ENCODE measurements at regions not wholly inside any gene's neighbourhood (a gene's known extent, or its start where the extent isn't known, plus 50 kb on each side); places are given as distances from the start of the nearest gene placed in this dataset.

DNA sequence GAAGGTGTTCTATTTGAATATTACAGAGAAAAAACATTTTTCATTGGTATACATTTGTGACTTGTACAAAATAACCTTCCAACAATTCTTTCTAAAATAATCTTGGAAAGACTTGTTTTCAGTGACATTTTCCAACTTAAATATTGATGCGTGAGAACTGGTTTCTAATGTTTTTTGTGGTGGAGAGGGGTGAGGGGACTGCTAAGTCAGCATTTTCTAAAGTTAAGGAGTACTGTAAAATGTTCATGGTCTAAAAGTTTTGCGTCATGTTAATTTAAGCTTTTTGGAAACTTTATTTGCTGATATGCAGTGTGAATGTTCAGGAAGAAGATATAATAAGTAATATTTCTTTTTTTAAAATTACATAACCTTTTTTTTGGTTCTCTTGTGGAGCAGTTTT, 229.3 kb downstream of the MAGEB5 start:
- TF ChIP-seq POLR2A (IDR thresholded peaks at IDR 0.05) (no peak), POLR2AphosphoS5 (IDR thresholded peaks at IDR 0.05; ENCODE audit: insufficient read depth in 1 of 2, low read depth in 1 of 2) (no peak)
- TF ChIP-seq, protein P1, sequence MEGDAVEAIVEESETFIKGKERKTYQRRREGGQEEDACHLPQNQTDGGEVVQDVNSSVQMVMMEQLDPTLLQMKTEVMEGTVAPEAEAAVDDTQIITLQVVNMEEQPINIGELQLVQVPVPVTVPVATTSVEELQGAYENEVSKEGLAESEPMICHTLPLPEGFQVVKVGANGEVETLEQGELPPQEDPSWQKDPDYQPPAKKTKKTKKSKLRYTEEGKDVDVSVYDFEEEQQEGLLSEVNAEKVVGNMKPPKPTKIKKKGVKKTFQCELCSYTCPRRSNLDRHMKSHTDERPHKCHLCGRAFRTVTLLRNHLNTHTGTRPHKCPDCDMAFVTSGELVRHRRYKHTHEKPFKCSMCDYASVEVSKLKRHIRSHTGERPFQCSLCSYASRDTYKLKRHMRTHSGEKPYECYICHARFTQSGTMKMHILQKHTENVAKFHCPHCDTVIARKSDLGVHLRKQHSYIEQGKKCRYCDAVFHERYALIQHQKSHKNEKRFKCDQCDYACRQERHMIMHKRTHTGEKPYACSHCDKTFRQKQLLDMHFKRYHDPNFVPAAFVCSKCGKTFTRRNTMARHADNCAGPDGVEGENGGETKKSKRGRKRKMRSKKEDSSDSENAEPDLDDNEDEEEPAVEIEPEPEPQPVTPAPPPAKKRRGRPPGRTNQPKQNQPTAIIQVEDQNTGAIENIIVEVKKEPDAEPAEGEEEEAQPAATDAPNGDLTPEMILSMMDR (IDR thresholded peaks at IDR 0.05) = no peak

All from vagina (tissue), 2 donors.